Hematopoietic multipotent progenitor cell (in vitro differentiated cells): ENCODE measurements at regions not wholly inside any gene's neighbourhood (a gene's known extent, or its start where the extent isn't known, plus 50 kb on each side); places are given as distances from the start of the nearest gene placed in this dataset.
A peak's percentile ranks its signal among the peaks of the same experiment; 100 is the strongest.
"Not testable (repeated sequence)": the region's sequence is repeated elsewhere in the genome, so short reads cannot be mapped to it uniquely, and the experiment has no call there.

Source experiments
- DNase-seq, 3 donors: peaks; one replicate each; pipeline ENCODE4 v3.0.0-alpha.2; 2011 to 2015; ENCODE audit warnings: low read depth in 2 of 3, low spot score in 2 of 3

- DNase-seq = no peak
These were observed 941.3 kb upstream of the SLITRK1 start for GRCh38 chr13:84823528-84823927.

- DNase-seq = no peak
These were observed 939.0 kb upstream of the SLITRK1 start for GRCh38 chr13:84821261-84821660.

DNA sequence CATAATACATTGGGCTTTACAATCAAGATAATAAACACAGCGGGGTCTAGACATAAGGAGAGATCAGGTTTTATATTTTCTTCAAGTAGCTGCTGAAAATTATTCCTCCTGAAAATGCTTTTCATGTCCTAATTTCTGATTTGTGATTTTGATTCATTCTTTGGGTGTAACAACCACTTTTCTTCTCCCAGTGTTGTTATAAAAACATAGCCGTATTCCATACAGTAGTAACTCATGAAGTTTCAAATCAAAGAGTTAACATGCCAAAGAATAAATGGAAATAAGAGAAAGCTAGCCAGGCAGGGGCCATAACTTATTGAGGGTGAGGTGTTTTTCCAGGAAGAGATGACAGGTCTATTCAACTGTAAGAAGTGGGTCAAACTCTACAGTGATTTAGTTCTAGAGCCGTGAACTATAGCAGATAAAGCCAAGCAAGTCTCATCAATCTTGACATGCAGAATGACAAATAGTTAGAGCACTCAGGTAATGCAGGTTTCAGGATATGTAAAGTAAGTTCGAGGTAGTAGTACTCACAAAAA lies 934.4 kb upstream of the SLITRK1 start:
- DNase-seq = no peak

DNA sequence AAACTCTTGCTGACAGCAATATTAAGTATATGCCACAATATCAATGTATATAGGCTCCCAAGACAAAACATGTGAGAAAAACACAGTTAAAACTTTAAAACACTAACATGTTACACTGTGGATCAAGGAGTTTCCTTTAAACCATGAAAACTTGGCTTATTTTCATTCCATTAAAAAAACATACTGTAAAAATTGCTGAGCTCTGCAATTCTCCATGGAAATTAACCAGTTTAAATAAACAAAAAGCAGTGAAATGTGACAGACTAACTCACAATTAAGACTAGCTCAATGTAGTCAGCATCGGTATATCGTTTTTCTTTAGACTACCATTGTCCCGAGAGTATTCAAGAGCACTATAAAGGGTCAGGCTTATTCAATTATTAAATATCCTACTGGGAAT lies 930.5 kb upstream of the SLITRK1 start:
- no peak for DNase-seq

- DNase-seq = no peak
These were observed 929.8 kb upstream of the SLITRK1 start for GRCh38 chr13:84812078-84812477.

GRCh38 chr13:84810781-84811180 lies 928.5 kb upstream of the SLITRK1 start:
- DNase-seq = no peak

DNA sequence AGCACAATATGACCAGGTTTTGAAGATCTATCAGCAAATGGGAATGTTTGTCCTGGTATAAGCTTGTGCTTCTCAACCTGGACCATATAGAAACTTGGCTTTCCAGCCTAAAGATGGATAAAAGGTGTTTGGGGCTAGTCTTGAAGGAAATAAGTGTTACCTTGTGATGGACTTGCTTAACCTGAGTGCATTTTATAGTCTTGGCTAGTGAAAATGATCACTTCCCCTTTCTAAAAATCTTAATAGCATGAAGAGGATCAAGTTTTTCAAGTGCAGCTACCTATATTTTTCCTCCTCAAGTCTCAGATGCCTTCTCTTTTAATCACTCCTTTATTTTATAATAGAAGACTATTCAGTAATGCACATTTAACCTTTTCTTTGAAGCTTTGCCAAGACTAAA lies 919.8 kb upstream of the SLITRK1 start:
- peak in 1 of 3 donors; percentile 5 for DNase-seq

GRCh38 chr13:84784443-84785153 lies 902.3 kb upstream of the SLITRK1 start:
- DNase-seq = no peak

- DNase-seq = no peak
These were observed 895.0 kb upstream of the SLITRK1 start for GRCh38 chr13:84777316-84777715.

DNA sequence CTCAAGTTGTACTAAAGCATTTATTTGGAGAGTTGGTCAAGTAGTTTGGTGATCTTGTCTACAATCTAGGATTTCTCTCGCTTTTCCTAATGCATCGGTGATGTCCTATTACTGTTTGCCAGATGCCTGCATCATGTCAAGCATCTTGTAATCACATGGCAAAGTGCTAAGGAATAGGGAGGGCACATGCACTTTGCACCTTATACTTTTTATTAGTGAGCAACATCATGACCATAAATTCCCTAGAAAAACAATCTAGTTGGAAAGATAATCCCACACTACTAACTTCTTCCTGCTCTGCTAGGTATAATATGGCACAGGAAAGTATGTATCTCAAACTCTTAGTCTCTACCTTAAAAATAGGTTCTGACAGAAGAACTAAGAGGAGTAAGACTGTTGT lies 894.3 kb upstream of the SLITRK1 start:
- no peak for DNase-seq

- DNase-seq = not testable (repeated sequence)
These were observed 893.6 kb upstream of the SLITRK1 start for GRCh38 chr13:84775920-84776319.

- DNase-seq = no peak
These were observed 891.8 kb upstream of the SLITRK1 start for GRCh38 chr13:84774111-84774510.

DNA sequence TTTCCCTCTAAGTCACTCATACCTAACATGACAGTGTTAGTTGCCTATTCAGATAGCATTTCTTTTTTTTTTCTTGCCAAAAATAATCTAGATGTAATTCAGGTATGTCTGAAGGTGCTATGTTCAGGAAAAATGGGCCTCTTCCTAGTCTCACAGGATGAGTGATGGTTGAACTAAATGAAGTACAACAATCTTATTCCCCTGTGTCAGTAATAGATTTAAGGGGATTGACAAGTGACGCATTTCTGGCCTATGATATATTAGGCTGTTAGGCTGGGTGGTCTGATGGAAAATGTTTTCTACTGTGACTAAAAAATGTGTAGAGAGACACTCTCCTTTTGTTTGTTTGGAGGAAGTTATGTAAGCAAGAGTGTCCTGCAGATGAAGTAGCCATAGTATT lies 878.7 kb upstream of the SLITRK1 start:
- no peak for DNase-seq

DNA sequence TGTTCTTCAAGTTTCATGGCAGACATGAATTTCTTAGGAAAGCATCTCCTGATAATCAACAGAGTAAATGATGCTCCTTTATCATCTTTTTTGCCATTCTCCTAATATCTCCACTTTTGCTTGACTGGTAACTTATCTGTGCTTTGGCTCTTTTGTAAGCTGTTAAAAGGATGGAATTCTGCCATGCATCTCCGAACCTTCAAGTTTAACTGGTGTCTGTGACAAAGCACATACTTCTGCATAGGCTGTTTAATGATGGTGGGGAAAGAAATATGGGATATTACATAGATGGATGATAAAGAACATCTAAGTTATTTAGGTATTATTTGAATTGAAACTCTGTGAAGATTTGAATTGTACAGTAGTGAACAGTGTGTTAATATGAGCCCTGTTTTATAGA lies 866.9 kb upstream of the SLITRK1 start:
- DNase-seq = no peak

- DNase-seq = no peak
These were observed 862.8 kb upstream of the SLITRK1 start for GRCh38 chr13:84745051-84745551.

- no peak for DNase-seq
These were observed 861.9 kb upstream of the SLITRK1 start for GRCh38 chr13:84744203-84744602.

DNA sequence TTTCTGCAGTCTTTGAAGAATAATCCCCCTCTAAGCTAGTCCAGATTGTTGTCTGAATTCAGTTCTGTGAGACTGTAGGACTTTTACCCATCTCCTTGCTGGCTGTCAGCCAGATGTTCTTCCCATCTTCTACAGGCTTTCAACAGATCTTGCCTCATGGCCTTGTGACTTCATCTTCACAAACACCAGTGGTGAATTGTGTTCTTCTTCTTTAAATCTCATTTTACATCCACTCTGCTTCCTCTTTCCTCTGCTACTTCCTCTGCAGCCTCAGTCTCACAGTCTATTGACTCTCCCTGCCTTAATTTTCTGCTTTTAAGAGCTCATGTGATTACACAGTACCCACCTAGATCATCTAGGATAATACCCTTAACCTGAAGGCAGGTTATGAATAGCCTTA lies 859.0 kb upstream of the SLITRK1 start:
- peak in 1 of 3 donors; percentile 4 for DNase-seq

- no peak for DNase-seq
These were observed 856.7 kb upstream of the SLITRK1 start for GRCh38 chr13:84739021-84739420.

- DNase-seq = peak in 2 of 3 donors; percentile 24 to 68
These were observed 855.4 kb upstream of the SLITRK1 start for GRCh38 chr13:84737661-84738060.

DNA sequence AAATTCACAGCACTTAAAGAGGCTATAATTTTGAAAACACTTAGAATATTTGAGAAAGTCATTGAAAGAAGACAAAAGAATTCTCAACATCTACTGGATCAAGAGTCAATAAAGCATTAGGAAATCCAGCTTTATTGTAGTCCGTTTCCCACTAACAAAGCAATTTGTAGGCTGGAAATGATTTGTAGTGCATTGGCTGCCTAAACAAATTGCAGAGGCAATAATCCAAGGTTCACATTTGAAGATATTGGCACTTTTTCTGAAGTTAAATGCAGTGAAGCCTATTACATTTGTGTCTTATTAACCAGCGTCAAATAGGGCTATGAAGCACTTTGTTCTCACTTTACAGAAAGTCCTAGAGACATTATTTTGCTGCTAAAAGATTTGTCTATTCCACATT lies 848.1 kb upstream of the SLITRK1 start:
- DNase-seq = no peak

DNA sequence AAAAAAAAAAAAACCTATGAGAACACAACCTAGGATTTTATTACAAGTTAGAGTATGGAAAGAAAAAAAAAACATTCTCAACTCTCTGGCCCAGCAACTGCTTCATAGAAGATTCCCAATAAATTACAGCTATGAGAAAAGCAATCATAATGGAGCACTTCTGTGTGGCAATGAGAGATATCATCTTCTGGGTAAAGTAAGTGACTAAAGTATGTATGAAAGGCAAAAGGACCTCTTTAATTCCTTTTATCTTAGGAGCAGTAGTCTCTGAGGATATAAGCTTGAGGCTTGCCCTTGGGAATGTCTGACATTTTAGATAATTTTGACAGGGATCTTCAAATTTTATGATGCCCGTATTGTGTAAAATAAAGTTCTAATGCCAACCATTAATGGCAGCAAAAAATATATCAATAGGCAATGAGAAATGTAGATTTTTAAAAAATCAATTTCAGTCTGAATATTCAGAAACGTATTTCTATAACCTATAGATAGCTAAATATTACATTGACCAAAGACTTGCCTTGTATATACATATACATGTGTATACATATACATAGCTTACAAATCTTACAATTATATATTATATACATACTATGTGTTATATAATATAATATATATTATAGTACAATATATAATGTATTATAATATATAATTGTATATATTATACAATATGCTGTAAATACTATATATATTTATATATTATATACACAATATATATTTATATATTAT lies 823.9 kb upstream of the SLITRK1 start:
- DNase-seq = peak in 1 of 3 donors; percentile 24

DNA sequence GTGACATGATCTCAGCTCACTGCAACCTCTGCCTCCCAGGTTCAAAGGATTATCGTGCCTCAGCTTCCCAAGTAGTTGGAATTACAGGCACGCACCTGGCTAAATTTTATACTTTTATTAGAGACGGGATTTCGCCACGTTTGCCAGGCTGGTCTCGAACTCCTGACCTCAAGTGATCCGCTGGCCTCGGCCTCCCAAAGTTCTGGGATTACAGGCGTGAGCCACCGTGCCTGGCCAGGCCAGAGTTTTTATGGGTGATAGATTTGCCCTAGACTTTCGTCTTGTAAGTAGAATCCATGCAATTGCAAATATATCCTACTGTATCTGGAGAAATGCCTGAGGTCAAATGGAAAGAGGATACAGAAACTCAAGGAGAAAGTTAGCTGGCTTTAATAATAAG lies 819.9 kb upstream of the SLITRK1 start:
- no peak for DNase-seq
